ENCODE measurements at regions not wholly inside any gene's neighbourhood (a gene's known extent, or its start where the extent isn't known, plus 50 kb on each side); places are given as distances from the start of the nearest gene placed in this dataset.

DNA sequence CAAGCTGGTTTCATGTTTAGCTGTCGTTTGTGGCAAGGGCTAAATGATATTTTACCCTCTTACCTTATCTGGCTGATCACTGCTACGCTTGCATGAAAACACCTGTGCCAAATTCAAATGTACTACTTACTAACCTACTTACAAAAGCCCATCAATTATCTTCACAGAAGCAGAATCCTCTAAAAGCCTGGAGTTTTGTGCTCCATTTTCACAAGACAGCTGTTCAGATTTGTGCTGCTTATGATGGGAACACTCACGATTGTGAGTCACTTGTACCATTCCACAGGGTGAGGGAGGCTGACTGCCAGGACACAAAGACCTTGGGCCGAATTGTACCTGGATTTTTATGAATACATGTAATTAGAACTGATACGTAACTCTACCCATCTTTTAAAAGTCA lies 245.0 kb upstream of the NPY start:
- TF ChIP-seq, protein P1, sequence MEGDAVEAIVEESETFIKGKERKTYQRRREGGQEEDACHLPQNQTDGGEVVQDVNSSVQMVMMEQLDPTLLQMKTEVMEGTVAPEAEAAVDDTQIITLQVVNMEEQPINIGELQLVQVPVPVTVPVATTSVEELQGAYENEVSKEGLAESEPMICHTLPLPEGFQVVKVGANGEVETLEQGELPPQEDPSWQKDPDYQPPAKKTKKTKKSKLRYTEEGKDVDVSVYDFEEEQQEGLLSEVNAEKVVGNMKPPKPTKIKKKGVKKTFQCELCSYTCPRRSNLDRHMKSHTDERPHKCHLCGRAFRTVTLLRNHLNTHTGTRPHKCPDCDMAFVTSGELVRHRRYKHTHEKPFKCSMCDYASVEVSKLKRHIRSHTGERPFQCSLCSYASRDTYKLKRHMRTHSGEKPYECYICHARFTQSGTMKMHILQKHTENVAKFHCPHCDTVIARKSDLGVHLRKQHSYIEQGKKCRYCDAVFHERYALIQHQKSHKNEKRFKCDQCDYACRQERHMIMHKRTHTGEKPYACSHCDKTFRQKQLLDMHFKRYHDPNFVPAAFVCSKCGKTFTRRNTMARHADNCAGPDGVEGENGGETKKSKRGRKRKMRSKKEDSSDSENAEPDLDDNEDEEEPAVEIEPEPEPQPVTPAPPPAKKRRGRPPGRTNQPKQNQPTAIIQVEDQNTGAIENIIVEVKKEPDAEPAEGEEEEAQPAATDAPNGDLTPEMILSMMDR (IDR thresholded peaks at IDR 0.05): no peak
- no peak for TF ChIP-seq POLR2A (IDR thresholded peaks at IDR 0.05)
